ENCODE measurements at regions not wholly inside any gene's neighbourhood (a gene's known extent, or its start where the extent isn't known, plus 50 kb on each side); places are given as distances from the start of the nearest gene placed in this dataset.
A peak's percentile ranks its signal among the peaks of the same experiment; 100 is the strongest.

DNA sequence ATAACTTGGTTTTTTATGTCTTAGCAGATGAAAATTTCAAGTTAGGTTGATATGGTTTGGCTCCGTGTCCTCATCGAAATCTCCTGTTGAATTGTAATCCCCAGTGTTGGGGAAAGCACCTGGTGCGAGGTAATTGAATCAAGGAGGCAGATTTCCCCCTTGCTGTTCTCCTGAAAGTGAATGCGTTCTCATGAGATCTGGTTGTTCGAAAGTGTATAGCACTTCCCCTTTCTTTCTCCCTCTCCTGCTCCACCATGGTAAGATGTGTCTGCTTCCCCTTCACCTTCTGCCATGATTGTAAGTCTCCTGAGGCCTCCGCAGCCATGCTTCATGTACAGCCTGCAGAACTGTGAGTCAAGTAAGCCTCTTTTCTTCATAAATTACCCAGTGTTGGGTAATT is 242.1 kb upstream of the TNP1 start:
- DNase-seq = no peak

DNA sequence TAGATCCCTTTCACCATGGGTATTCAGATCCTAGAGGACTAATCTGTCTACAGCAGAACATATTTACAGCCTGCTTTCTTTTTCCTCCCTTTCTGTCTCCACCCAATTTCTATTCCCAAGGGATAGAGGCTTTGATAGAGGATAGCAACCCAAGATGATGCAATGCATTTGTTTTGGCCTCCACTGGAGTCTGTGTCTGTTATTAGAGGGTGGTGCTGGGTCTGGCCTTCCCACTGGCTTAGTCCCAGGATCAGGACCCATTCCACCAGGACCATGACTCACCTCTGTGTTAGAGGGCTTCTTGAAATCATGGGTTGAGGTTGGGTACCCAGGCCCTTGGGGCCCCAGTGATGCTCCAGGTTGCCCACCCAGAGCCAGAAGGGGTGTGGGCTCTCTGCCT is 239.7 kb upstream of the TNP1 start:
- DNase-seq = no peak

DNA sequence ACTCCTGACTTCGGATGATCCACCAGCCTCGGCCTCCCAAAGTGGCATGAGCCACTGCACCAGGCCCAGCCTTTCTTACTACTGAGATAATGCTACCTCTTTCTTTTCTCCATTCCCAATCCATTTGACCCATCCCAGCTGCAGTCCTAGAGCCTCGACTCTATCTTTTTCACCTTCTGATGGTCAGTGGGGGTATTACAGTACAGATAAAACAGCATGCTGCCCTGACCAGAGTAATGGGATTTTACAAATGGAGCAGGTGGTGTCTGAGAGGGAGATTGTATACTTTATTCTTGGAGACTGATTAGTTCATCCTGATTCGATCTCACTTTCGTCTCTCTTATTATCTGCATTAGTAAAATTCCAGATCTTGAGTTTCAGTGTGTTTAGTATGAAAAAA is 238.6 kb upstream of the TNP1 start:
- no peak for DNase-seq

DNA sequence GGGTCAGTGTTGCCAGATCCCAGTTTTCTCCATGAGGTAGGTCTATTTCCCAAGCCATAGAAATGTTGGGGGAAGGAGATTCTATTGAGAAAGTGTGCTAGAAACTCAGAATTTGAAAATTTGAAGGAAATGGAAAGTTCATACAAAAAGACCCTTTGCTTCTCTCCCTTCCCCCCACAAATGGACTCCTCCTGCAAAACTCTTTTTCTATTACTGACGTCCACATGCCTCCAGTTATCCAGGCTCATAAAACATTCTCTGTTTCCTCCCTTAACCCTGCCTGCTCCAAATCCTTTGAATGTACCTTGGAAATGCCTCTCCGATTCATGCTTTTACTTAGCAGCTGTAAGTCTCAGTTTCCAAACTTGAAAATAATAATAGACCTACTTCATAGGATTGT is 237.5 kb upstream of the TNP1 start:
- no peak for DNase-seq

DNA sequence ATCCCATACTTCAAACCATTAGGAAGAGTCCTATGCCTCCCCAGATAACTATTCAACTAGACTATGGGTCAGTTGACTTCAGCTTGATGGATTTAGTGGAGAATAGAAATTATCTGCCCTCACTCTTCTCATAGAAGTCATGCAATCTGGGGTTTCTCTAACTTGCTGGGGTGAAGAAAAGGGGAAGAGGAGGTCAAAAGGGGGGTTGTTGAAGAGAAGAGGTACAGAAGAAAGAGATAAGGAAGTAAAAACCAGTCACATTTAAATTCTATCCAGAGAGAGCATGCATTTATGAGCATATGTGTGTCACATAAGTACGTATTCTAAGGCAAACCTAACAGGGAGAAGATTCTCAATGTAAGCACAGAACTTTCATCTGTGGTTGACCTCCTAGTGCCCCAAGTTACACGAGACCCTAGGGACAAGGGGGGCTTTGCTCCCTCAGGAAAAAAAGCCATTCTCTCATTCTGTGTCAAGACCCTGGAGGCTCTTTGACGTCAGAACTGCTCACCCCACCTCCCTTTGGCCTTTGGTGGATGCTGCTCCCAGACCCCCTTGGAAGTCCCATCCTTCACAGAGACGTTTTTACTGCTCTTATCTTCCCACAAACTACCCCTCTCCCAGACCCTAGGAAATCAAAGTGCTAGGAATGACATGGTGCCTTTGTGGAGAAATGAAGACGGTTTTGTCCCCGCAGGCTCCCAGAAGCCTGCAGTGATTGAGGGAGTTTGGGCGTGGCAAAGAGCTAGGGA is 236.8 kb upstream of the TNP1 start:
- DNase-seq = no peak

DNA sequence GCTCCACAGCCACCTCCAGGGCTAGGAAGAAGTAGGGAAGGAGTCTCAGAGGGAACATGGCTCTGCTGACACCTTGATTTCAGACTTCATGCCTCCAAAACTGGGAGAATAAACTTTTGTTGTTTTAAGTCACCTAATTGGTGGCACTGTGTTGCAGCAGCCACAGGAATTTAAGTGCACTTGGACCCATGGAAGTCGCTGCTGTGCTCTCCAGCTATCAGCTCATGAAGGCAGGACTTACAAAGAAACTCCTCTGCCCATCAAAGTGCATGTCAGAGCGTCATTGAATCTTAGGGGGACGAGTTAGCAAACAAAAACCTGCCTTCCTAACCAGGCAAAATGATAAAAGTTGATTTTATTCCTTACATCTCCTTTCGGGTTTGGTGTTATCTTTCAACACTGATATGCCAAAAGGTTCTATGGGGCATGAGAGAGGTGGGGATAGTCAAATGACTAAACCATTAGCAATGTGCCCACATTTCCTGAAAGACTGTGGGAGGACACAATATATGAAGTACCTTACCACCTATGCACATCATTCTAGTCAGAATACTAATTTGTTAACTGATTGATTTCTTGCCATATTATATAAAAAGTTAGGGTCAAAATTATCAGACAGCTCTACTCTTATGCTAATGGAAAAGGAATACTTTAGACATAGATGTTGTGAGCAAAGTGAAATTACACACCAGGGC is 235.8 kb upstream of the TNP1 start:
- no peak for DNase-seq

DNA sequence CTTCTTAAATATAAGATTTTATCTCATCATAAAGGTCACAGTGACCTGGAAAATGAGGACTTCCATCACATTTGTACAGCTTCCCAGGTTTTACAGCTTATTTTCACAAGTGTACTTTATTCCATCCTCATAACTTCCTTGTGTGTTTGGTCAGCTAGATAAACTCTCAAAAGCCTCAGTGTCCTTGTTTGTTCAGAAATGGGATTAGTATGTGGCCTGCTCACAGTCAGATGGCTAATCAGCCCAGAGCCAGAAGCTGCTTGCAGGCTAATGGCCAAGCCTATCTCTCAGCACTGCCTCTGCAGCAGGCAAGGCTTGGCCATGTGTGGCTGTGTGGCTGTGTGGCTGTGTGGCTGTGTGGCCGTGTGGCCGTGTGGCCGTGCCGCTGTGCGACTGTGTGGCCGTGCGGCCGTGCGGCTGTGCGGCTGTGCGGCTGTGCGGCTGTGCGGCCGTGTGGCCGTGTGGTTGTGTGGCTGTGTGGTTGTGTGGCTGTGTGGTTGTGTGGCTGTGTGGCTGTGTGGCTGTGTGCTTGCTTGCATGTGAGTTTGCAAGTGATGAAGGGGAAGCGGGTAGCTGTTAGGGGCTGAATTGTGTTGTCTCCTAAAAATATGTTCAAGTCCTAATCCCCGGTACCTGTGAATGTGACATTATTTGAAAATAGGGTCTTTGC is 233.0 kb upstream of the TNP1 start:
- DNase-seq = no peak

DNA sequence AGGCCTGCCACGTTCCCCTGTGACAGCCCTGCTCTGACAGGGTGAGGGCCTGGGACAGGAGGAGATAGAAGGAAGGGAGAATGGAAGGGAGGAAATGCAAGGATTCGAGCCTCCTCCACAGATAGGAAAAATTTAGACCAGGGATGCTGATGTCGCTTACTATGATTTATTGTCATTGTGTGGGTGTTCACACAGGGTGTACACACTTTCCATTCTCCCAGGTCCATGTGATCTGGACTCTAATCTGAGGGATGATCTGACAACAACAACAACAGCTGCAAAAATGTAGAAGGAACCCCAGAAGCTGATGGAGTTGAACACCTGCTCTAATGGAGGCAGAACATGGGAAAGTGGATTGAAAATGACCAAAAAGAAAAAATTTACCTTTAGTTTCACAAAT is 231.7 kb upstream of the TNP1 start:
- no peak for DNase-seq

DNA sequence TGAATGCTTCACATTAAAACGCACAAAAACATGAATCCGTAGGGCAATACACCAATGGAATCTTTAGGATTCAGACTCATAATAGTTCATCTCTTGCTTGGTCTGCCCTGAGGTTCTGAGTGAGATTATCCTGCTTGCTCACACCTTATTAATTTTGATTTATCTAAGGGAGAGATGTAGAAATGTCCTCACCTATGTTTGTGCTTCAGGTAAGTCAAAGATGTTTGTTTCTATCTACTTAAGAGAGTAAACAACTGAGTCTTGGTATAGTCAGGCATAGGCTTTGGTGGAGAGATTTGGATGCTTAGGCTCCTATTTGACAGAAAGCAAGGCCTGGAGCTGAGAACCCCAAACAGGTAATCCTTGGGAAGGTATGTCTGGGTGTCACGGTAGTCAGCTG is 231.0 kb upstream of the TNP1 start:
- DNase-seq = no peak

DNA sequence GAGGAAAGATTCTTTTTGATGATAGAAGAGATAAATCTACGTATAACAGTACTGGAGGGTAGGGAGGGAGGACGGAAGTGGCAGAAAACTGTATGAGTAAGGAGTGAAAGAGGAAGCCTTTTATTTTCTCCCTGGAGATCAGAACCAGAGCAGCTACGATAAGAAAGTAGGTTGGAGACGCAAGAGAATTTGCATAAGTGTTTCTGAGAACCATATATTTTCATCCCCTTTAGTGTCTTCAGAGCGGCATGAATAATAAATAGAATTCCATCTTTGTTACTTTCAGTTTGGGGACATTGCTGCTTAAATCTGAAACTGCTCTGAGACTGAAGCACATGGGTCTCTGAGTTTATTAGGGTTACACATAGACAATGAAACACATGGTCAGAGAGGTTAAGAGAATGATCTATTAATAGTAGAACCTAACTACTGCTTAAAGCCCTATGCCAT is 230.2 kb upstream of the TNP1 start:
- DNase-seq = no peak

DNA sequence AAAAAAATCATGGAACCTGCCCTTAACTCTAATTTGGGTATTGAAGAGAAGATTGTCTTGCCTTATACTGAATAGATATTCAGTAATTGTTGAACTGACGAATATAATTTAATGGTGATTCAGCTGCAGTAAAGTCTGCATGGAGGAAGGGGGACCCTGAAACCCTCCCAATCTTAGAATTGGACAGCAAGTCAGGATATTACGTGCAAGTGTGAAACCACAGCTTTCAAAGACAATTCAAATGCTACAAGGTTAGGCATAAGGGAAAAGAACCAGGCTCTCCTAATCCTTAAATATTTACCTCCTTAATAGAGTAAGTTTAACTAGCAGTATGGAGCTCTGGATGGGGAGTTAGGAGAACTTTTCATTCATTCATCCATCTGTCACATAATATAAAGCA is 226.9 kb upstream of the TNP1 start:
- no peak for DNase-seq

DNA sequence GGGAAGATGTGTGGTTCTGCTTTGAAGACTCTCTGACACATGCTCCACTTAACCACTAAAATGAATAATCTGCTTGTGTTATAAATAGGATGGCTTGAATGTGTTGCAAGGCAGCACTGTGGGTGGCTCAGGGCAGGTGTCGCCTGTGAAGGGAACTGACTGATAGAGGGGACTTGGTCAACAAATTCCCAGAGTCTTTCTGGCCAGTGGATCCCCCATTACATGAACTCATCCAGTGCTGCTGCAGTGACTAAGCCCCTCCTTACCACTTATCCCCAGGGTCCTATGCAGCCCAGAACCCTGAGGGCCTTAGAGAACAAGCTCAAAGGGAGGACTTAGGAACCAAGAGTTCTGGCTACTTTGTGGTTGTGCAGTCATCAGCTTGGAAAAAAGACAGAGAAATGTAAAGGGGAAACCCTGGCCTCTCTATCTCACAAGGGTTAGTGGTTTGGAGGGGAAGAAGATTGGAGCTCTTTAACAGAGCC is 226.2 kb upstream of the TNP1 start:
- DNase-seq = no peak

DNA sequence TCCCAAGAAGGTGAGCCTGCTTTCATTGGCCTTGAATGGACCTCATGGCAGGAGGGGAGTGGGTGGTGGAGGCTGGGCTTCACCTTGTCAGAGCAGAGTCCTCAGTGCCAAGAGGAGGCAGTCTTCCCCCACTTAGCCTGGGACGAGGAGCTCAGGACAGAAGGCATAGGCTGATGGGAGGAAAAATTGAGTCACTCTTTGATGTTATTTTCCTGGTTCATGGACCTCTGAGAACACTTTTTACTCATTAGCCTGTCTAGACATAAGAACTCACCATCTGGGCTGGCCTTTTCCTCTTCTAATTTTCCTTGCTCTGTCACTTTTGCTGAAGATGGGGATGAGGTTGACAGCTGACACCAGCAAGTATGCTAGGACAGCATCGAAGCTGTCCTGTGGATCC is 225.7 kb upstream of the TNP1 start:
- DNase-seq = no peak

DNA sequence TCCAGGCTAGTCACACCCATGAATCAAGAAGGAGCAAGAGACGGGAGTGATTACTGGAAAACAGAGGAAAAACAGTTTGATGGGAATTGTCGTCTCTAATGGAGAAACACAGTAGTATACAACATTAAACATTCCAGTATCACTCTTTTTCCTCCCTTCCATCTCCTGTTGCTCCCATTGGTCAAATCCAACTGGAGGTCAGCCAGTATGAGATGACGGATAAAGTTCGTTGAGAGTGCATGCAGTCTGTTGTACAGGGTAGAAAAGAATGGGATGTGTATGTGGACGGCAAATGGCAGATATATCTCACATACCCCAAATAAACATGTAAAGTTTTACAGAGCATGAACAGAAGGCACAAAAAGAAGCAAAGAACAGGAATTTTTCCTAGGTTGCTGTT is 221.9 kb upstream of the TNP1 start:
- no peak for DNase-seq

DNA sequence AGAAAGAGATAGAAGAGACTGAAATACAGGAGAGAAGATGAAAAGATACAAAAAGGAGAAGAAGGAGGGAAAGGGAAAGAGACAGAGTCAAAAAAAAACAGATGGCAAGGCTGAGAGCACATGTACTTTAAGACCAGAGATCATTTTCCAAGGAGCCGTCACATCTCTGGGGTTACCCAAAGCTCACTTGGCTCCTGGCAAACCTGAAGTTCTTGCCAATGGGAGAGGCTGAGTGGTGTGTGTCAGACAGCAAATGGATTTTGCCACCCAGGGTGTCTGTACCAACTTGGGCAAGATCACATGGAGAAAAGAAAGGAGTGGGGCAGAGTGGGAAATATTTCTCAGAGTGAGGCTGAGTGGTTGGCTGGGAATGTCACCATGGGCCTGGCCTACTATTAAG is 219.3 kb upstream of the TNP1 start:
- DNase-seq = no peak

DNA sequence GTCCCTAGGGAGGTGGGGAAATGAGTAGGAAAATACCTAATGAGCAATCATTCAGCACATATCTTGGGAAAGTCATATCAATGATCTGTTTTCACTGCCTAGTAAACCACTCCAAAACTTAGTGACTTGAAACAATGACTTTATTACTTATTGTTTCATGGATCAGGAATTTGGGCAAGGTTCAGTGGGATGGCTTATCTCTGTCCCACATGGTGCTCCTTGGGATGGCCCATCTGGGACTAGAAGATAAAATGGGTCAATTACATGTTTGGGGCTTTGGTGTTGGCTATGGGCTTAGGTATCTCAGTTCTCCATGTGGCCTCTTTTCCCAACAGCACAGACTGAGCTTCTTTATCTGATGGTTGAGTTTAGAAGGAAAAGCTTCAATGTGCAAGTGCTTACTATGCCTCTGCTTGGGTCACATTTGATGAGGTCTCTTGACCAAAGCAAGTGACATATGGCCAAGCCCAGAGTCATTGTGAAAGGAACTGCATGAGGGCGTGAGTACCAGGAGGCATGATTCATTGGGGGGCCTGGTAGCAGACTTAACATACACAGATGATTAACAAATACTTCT is 218.1 kb upstream of the TNP1 start:
- no peak for DNase-seq

DNA sequence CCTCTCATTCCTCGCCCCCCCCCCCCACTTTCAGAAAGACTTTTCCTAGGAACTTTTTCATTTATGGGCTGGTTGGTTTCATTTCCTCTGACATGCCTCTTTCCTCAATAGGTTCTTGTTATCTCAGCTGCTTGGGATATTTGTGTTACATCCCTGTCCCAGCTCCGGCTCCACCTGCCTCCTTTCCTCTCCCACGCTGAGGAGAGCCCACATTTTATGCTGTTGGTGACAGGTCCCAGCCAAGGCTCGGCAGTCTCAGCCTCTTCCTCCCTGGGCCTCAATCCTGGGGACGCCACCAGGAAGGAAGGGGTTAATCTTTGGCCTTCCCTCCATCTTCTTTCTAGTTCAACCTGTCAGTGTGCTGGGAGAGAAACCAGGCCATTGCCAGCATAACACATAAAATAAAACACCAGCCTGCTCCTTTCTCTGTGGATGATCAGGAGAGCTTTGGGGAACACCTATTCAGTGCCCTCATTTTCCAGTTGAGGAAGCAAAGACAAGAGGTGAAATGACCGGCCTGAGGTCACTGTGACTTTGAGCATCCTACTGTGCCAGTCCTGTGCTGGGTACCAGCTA is 216.9 kb upstream of the TNP1 start:
- DNase-seq = peak; percentile 75

DNA sequence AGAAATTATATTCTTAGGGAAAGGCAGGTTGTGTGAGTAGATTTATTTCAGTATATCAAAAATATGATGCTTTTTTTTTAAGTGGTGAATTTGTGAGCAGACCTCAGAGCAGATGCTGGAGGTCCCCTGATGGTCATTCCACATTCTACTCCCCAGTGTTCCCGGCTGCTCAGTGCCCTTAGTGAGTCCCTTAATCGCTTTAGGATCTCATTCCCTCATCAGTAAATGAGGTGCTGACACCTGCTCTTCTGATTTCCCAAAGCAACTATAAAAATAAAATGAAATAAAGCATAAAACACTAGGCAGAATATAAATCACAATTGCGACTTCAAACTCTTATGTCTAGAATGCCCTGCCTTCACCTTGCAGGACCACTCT is 216.2 kb upstream of the TNP1 start:
- DNase-seq = no peak

DNA sequence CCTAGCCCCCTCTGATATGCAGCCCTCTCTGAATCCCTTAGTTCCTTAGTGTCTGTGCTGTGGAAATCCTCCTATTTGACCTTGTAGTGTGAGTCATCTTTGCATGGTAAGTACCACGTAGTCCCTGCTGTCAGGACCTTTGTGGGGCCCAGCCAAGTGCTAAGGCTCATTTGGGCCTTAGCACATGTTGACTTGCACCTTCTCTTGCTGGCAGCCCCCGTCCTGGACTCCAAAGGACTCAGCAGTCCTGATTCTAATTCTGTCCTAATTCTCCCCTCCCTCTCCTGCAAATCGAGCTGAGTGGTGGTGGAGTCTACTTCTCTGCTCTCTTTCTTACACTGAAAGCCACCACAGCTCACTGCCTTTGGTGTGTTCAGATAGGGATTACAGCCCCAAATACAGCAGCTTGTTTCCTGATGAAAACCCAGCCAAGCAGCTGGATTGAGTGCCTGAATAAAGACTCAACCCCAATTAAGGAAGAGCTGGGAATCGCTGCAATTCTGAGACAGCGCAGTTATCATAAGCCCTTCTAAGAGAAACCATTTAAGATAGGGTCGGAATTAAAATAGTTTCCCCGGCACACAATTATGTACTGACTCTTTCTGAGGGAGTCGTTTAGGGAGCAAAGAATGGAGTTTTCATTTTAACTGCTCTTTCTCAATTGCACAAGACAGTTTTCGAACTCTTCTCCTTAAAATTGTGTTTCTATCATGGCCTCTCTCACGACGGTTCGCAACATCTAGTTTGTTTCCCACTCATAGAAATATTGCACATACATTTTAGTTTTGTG is 215.6 kb upstream of the TNP1 start:
- DNase-seq = peak; percentile 15

DNA sequence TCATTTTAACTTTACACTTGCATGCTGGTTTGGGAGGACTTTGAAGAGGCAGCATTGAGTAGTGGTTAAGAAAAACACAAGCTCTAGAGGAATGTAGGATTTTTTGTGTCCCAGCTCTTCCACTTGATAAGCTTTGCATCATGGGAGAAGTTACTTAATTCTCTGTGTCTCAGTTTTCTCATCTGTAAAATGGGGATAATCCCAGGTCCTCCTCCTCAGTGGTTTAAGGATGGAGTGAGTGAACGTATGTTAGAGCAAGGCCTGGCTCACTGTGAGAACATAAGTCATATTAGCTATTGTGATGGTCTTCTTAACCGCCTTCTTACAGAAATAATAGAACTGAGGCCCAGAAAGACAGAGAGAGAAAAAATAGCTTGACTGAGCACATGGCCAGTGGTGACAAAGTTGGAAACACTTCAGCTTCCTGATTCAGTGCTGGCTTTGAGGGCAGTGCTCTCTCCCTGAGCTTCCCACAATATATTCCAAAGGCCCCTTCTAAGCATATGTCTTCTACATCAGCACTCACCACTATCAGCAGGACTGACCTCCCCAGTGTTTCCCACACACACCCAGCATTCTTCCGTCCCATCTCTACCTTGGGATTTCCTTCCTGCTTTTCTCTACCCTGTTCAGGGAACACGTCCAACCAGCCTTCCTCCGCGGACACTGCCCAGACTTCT is 214.9 kb upstream of the TNP1 start:
- DNase-seq = no peak

DNA sequence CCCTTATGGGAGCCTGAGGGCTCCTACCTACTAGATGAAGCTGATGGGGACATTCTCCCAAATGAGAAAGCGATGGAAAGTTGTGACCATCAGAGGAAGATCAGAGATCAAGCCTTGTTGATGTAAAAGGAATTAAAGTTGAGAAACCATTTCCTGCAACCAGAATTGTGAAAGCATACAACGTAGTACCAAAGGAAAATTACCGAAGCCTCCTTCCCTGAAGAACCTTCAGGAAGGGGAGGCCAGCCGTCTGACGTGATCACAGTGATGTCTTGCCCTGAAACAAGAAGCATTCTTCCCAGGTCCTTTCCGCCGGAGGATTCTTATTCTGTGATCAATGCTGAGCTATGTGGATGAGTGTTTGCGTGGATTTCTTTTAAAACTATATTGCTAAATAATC is 211.6 kb upstream of the TNP1 start:
- no peak for DNase-seq

DNA sequence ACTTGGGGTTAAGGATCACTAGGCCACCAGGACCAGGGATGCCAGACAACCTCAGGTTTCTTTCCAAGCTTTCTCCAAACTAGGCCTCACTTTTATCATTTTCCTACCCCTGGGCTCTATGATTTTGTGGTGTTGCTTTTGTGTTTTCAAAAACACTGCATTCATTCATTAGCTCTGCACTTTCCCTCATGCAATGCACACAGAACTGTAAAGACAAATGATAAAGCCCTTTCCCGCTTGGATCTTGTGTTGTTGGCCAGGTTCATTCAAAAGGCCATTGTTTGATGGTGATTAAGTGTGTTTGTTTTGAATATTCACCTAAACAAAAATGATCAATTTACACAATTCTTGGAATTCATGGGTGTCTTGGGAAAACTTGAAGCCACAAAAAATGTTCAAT is 210.7 kb upstream of the TNP1 start:
- DNase-seq = no peak

Measured in SHP77 treated with DMSO at 0.1 percent for 48 hours (cell line).